ENCODE measurements at regions not wholly inside any gene's neighbourhood (a gene's known extent, or its start where the extent isn't known, plus 50 kb on each side); places are given as distances from the start of the nearest gene placed in this dataset.
"Not testable (repeated sequence)": the region's sequence is repeated elsewhere in the genome, so short reads cannot be mapped to it uniquely, and the experiment has no call there.

GRCh38 chr3:163364717-163365116, 1713.6 kb downstream of the SI start:
- 45% methylated on average over 4 of the region's 4 CpGs for WGBS (ENCODE audit: insufficient coverage, low coverage, low lambda C conversion rate, missing lambda C conversion rate)
- no peak overlapping the region for H3K27ac ChIP-seq
- H3K4me1 ChIP-seq: no peaks in the 10 kb centered on the region
- no peaks in the 10 kb centered on the region for H3K27me3 ChIP-seq
- TF ChIP-seq CTCF (IDR thresholded peaks at IDR 0.05): no peak
- no peak for TF ChIP-seq POLR2A (IDR thresholded peaks at IDR 0.05)
- DNase-seq (no peak), ATAC-seq (no peak)
- no peaks in the 10 kb centered on the region for H3K36me3 ChIP-seq
- no peaks in the 10 kb centered on the region for H3K9me3 ChIP-seq
- intact Hi-C loops (cut with DNase I): no loop called here
- H3K4me3 ChIP-seq: no peak overlapping the region

- Histone ChIP-seq H3K9me3 (peaks cover 0 to 4% (median 0%) of the 10 kb centered on the region in 4 donors), H3K4me1 (no peaks in the 10 kb centered on the region), H3K4me3 (no peak overlapping the region), H3K27me3 (no peaks in the 10 kb centered on the region), H3K27ac (no peak overlapping the region), H3K36me3 (no peaks in the 10 kb centered on the region)
- WGBS (ENCODE audit: insufficient coverage, low coverage, low lambda C conversion rate, missing lambda C conversion rate): 52% methylated on average over 2 of the region's 2 CpGs
- ATAC-seq (no peak), DNase-seq (no peak)
- intact Hi-C loops (cut with DNase I): no loop called here
- TF ChIP-seq POLR2A (IDR thresholded peaks at IDR 0.05) (no peak), CTCF (IDR thresholded peaks at IDR 0.05) (no peak)
Measured at GRCh38 chr3:163362151-163362550, 1716.1 kb downstream of the SI start.

DNA sequence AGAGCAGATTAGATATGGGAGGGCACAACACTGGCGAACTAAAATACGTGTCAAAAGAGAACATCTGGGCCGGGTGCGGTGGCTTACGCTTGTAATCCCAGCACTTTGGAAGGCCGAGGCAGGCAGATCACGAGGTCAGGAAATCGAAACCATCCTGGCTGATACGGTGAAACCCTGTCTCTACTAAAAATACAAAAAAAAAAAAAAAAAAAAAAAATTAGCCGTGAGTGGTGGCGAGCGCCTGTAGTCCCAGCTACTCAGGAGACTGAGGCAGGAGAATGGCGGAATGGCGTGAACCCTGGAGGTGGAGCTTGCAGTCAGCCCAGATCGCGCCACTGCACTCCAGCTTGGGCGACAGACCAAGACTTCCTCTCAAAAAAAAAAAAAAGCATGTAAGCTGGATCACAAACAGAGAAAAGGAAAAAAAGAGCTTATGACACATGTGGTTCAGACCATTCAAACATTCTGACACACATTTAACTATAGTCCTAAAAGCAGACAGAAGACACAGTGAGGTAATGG, 1716.9 kb downstream of the SI start:
- H3K4me3 ChIP-seq; H3K36me3 ChIP-seq; intact Hi-C loops (cut with DNase I); H3K27ac ChIP-seq; DNase-seq; H3K4me1 ChIP-seq; H3K9me3 ChIP-seq; H3K27me3 ChIP-seq; ATAC-seq: not testable (repeated sequence)
- WGBS (ENCODE audit: insufficient coverage, low coverage, low lambda C conversion rate, missing lambda C conversion rate): 82% methylated on average over 14 of the region's 17 CpGs

- no peak for ATAC-seq
- TF ChIP-seq CTCF (IDR thresholded peaks at IDR 0.05) (no peak), POLR2A (IDR thresholded peaks at IDR 0.05) (no peak)
- Histone ChIP-seq H3K9me3 (no peaks in the 10 kb centered on the region), H3K36me3 (no peaks in the 10 kb centered on the region), H3K4me1 (no peaks in the 10 kb centered on the region), H3K27me3 (no peaks in the 10 kb centered on the region), H3K27ac (no peak overlapping the region), H3K4me3 (no peak overlapping the region)
- WGBS (ENCODE audit: insufficient coverage, low coverage, low lambda C conversion rate, missing lambda C conversion rate): 67% methylated on average over 3 of the region's 3 CpGs
- no peak for DNase-seq
- intact Hi-C loops (cut with DNase I): no loop called here
Measured at GRCh38 chr3:163347944-163348343, 1730.4 kb downstream of the SI start.

DNA sequence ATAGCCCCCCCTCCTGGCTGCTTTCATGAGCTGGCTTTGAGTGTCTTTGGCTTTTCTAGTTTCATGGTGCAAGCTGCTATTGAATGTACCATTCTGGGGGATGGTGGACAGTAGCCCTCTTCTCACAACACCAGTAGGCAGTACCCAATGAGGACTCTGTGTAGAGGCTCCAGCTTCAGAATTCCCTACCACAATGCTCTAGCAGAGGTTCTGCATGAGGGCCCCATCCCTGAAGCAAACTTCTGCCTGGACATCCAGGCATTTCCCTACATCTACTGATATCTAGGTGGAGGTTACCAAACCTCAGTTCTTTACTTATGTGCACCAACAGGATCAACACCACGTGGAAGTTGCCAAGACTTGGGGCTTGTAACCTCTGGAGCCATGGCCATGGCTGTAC, 1742.9 kb downstream of the SI start:
- no peak for ATAC-seq
- TF ChIP-seq CTCF (IDR thresholded peaks at IDR 0.05): no peak
- TF ChIP-seq POLR2A (IDR thresholded peaks at IDR 0.05): no peak
- intact Hi-C loops (cut with DNase I): no loop called here

More for the DNA sequence above, 1742.9 kb downstream of the SI start:
- no peak overlapping the region for H3K4me3 ChIP-seq
- no peak for DNase-seq
- no peaks in the 10 kb centered on the region for H3K9me3 ChIP-seq
- no peaks in the 10 kb centered on the region for H3K36me3 ChIP-seq
- H3K27ac ChIP-seq: no peak overlapping the region
- no peaks in the 10 kb centered on the region for H3K4me1 ChIP-seq
- no peaks in the 10 kb centered on the region for H3K27me3 ChIP-seq
- no CpG with 5 or more reads among the region's 1 CpG for WGBS (ENCODE audit: insufficient coverage, low coverage, low lambda C conversion rate, missing lambda C conversion rate)
